ENCODE measurements at regions not wholly inside any gene's neighbourhood (a gene's known extent, or its start where the extent isn't known, plus 50 kb on each side); places are given as distances from the start of the nearest gene placed in this dataset.

GRCh38 chr18:29383311-29384273 is 1206.7 kb upstream of the CDH2 start:
- DNase-seq (ENCODE audit: low read depth, low spot score) (no peak), ATAC-seq (no peak)
- Histone ChIP-seq H3K36me3 (ENCODE audit: control insufficient read depth, insufficient read depth, low read length) (no peaks in the 10 kb centered on the region), H3K9me3 (ENCODE audit: control insufficient read depth, insufficient read depth, low read depth, low read length) (no peaks in the 10 kb centered on the region), H3K4me3 (ENCODE audit: low read depth in 2 of 2, low read length in 2 of 2) (no peak overlapping the region), H3K27ac (ENCODE audit: low read length) (no peak overlapping the region), H3K4me1 (ENCODE audit: control insufficient read depth, insufficient read depth, low read length) (no peaks in the 10 kb centered on the region), H3K27me3 (ENCODE audit: control insufficient read depth, insufficient read depth, low read length) (no peaks in the 10 kb centered on the region)
- no peak for TF ChIP-seq POLR2AphosphoS5 (IDR thresholded peaks at IDR 0.05; ENCODE audit: low read depth, low read length)
- TF ChIP-seq SIN3A (IDR thresholded peaks at IDR 0.05; ENCODE audit: borderline replicate concordance, insufficient read depth, low read depth, low read length), result no peak
- no peak for TF ChIP-seq CTCF (IDR thresholded peaks at IDR 0.05)
- TF ChIP-seq TCF7L2 (IDR thresholded peaks at IDR 0.05; ENCODE audit: low read depth, low read length), result no peak
- TF ChIP-seq REST (IDR thresholded peaks at IDR 0.05; ENCODE audit: insufficient read depth in 1 of 2, low read depth in 2 of 2, low read length in 1 of 2), result no peak
- in situ Hi-C loops (cut with HindIII; ENCODE audit: low pct_unique_long_range_greater_than_20kb, low sequenced_read_pairs) (no loop called here), intact Hi-C loops (cut with micrococcal nuclease; ENCODE audit: unreplicated experiment) (no loop called here)
- no TSS peak for BruUV-seq (replicated peaks)
- CTCF ChIA-PET, result no interaction called here
- POLR2A ChIA-PET, result no interaction called here

GRCh38 chr18:29378651-29379136 is 1201.8 kb upstream of the CDH2 start:
- Histone ChIP-seq H3K4me1 (ENCODE audit: control insufficient read depth, insufficient read depth, low read length) (no peaks in the 10 kb centered on the region), H3K9me3 (ENCODE audit: control insufficient read depth, insufficient read depth, low read depth, low read length) (no peaks in the 10 kb centered on the region), H3K4me3 (ENCODE audit: low read depth in 2 of 2, low read length in 2 of 2) (no peak overlapping the region), H3K36me3 (ENCODE audit: control insufficient read depth, insufficient read depth, low read length) (no peaks in the 10 kb centered on the region), H3K27me3 (ENCODE audit: control insufficient read depth, insufficient read depth, low read length) (no peaks in the 10 kb centered on the region), H3K27ac (ENCODE audit: low read length) (no peak overlapping the region)
- no peak for ATAC-seq
- TF ChIP-seq POLR2AphosphoS5 (IDR thresholded peaks at IDR 0.05; ENCODE audit: low read depth, low read length) (no peak), TCF7L2 (IDR thresholded peaks at IDR 0.05; ENCODE audit: low read depth, low read length) (no peak), SIN3A (IDR thresholded peaks at IDR 0.05; ENCODE audit: borderline replicate concordance, insufficient read depth, low read depth, low read length) (no peak), CTCF (IDR thresholded peaks at IDR 0.05) (no peak), REST (IDR thresholded peaks at IDR 0.05; ENCODE audit: insufficient read depth in 1 of 2, low read depth in 2 of 2, low read length in 1 of 2) (no peak)
- POLR2A ChIA-PET, result no interaction called here
- no peak for DNase-seq (ENCODE audit: low read depth, low spot score)
- CTCF ChIA-PET, result no interaction called here
- in situ Hi-C loops (cut with HindIII; ENCODE audit: low pct_unique_long_range_greater_than_20kb, low sequenced_read_pairs) (no loop called here), intact Hi-C loops (cut with micrococcal nuclease; ENCODE audit: unreplicated experiment) (no loop called here)
- no TSS peak for BruUV-seq (replicated peaks)

All from Panc1 (cell line).